Ammon's horn (tissue), 1 donor: ENCODE measurements at regions not wholly inside any gene's neighbourhood (a gene's known extent, or its start where the extent isn't known, plus 50 kb on each side); places are given as distances from the start of the nearest gene placed in this dataset.
A peak's percentile ranks its signal among the peaks of the same experiment; 100 is the strongest.

Experiments used
- DNase-seq: peaks from one replicate; pipeline ENCODE4 v3.0.0-alpha.2; 2016; ENCODE audit warnings: low spot score

- no peak for DNase-seq
Observed at GRCh38 chr6:106035655-106036054, 50.5 kb upstream of the PRDM1 start.

GRCh38 chr6:106033806-106034205 is 52.3 kb upstream of the PRDM1 start:
- DNase-seq = no peak

DNA sequence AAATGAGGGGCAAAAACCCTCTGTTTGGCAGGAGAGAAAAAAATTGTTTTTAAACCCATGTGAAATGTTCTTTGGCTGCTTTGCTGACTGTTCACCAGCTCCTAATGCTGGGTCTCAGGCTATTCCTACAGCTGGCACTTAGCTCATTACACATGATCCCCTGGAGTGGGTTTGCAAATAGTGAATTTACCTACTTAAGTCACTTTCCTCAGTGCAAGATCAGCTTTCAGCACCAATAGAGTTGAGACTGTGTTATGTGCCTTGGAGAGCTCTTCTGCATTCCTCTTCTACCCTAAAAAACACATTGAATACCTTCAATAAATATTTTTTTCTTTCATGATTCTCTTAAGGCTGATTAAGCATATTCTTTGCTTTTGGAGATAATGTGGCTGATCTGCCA is 58.4 kb upstream of the PRDM1 start:
- no peak for DNase-seq

- DNase-seq = peak; percentile 13
Observed at GRCh38 chr6:106026748-106027715, 59.1 kb upstream of the PRDM1 start.

DNA sequence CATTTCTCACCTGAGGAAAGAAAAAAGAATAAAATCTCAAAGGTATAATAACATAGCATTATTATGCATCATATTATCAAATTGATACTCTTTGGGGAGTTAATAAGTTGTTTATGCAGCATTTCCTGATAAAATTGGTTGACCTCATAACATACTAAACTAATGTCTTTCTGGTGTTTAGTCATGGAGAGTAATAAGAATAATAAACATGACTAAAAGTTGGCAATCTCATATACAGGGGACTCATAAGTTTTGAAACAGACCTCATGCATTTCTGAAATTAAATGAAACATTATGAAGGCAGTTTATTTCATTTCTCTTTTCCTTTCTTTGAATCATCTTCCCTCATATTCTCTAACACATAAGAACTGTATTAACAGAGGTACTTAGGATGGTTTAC is 60.5 kb upstream of the PRDM1 start:
- DNase-seq = no peak

- DNase-seq = no peak
Observed at GRCh38 chr6:106022801-106023200, 63.3 kb upstream of the PRDM1 start.

DNA sequence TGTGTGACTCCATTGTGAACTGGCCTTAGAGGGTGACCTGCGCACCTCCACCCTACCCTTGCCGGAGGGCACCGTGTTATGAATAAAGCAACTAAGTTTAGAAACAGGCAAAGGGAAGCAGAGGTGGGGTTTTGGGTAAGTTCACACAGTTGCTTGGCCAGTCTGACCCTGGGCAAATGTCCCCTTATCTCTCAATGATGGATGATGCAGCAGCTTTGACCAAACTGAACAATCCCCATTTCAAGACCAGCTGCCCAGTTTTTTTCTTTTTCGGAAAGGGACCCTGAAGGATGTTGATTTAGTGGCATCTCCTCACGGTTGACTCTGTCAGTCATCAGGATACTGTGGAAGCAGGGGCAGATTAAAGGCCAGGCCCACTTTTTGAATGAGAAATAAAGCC is 68.7 kb upstream of the PRDM1 start:
- DNase-seq = no peak

GRCh38 chr6:106014955-106015354 is 71.2 kb upstream of the PRDM1 start:
- no peak for DNase-seq

DNA sequence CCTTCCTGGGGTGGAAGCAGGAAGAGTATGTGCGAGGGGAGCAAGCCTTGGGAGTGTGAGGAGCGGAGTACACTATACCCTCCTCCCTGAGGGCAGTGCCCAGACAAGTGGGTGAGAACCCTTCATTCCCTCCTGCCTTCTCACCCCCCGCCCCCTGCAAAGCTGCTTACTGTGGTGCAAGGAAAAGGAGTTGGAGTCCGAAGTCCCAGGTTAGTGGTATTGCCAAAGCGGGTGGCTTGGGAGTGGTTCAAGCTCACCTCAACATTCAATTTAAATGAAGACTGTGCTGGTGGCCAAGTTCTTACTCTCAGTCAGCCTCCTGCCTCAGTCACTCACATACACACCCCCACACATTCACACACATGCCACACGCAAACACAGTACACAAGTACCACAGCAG is 74.7 kb upstream of the PRDM1 start:
- DNase-seq = no peak

- DNase-seq = no peak
Observed at GRCh38 chr6:106005954-106006353, 80.2 kb upstream of the PRDM1 start.

DNA sequence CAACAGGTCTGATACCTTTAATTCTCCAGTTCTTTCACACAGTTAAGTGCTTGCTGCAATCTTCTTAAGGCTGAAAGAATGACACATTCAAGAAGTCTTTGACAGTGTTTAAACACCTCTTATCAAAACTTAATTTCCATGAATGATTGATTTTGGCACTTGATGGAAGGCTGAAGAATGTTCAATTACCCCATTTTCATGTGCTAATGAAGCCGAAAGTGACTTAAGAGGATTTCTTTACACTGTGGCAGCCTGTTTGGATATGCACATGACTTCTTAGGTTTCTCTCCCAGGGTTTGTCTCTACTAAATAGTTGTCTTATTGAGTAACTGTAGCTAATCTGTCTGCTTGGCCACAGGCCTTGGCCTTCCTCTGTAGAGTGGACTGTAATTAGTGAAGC is 81.1 kb upstream of the PRDM1 start:
- no peak for DNase-seq

- no peak for DNase-seq
Observed at GRCh38 chr6:106003268-106003987, 82.7 kb upstream of the PRDM1 start.

- DNase-seq = no peak
Observed at GRCh38 chr6:106002005-106002404, 84.1 kb upstream of the PRDM1 start.

- DNase-seq = no peak
Observed at GRCh38 chr6:106000935-106001334, 85.2 kb upstream of the PRDM1 start.

GRCh38 chr6:105997482-105997881 is 88.7 kb upstream of the PRDM1 start:
- DNase-seq = no peak

DNA sequence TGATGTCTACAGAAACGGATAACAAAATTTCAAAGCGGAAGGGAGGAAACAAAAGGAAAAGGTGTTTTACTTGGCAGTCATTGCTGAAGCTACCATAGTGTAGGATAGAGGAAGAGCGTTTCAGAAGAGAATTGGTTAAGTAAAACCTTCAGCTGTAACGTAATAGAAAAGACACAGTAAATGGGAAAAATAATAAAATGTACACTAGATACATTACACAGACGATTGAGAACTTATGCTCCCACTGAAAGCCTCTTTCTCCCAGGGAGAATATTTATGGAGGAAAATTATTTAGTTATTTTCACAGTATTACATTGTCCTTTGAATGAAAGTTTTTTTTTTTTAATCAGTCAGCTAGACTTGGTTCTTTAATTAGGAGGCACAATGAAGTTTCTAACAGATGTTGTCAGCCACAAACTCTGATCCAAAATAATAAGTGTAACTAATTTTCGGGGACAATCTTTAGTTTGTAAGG is 90.7 kb upstream of the PRDM1 start:
- DNase-seq = no peak

DNA sequence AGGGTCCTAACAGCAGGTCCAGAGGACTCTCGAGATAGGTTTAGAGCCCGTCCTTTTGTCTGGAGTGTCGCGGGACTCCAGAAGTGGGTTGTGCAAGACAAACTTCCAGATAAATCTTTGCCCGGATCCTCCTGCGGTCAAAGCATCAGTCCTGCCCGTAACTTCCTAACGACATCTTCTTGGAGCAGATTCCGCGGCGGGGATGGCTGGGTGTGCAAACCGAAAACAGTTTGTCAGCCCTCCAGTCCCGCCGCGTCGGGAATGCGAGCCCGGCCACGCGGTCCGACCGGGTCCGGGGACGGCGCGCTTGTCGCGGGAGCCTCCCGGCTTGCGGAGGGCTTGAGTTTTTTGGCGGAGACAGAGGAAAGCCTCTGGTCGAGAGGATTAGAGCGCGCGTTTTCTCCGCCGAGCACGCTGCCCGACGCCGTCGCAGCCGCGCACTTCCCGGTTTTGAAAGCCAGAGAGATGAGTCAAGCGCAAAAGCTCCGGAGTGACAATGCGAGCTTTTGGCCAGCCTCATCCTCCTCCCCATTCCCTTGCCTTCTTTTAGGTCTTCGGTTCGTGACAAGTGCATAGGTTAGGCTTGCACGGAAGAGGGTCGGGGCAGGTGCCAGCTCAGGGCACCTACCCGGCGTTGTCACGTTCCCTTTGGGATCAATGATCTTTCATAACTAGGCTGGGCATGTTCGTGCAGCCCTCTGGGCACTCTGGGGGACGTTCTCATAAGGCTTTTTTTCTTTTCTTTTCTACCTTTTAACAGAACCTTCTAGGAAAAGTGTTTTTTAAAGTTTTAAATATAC is 91.3 kb upstream of the PRDM1 start:
- peak; percentile 40 for DNase-seq

- DNase-seq = peak; percentile 41
Observed at GRCh38 chr6:105994118-105994590, 92.0 kb upstream of the PRDM1 start.

DNA sequence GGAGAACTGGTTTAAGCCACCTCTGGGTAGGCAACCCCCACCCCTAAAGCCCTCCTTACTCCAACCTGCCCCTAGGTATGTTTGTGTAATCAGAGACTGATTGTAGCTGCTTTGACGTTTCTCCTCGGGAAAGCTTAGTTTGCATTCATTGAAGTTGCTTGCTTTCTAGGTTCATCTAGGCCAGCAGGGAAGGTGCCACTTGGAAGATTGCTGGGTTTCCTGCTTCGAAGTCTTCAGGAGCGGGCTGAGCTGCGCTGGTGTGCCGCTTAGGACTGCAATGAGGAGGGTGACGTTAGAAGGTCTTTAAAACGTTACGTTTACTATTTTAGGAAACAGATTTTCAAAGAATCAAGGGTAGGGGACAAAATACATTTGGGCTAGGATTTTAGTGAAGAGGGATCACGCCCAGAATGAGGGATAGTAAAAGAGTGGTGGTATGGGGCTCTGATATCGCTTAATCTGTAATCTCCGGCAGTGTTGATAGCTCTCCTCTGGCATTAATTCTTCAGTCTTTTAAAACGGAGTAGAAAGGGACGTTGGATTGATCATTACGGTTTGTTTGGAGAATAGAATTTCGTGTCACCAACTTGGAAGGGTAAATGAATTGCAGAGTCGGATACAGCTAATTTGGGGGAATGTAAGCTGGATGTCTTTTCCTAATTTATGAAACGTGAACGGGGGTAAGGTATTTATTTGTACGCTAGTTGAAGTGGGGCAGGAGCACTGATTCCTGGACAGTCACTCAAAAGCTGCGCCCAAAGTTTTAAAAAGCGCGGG is 92.6 kb upstream of the PRDM1 start:
- no peak for DNase-seq

DNA sequence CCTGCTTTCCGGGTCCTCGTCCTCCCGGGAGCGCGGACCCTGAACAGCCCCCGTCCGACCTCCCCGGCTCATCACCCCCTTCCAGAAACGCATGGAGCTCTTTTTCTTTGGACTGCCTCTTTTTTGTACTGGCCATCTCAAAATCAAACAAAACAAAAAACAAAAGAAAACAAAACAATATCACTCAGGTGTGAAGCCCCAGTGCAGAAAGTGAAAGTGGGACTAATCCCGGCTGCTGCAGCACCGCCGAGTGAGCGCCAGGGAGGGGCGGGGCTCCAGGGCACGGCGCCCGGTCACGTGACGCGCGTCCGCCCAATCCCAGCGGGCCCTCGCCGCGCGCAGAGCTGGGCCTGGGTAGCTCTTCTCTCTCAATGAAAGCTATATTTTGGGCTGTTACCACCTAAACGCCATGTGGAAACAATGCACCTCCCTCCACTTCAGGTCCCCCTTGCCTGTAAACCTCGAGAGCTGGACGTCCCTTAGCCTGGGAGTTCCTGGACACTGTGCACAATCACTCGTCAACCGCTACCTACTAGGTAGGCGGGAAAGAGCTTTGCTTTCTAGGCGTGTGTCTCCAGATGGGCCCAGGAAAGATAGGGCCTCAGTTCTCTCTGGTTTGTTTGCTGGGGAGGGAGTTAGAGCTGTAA is 93.7 kb upstream of the PRDM1 start:
- peak; percentile 83 for DNase-seq
